GM10266 (cell line): ENCODE measurements at regions not wholly inside any gene's neighbourhood (a gene's known extent, or its start where the extent isn't known, plus 50 kb on each side); places are given as distances from the start of the nearest gene placed in this dataset.

Experiments
- DNase-seq: peaks from one replicate; pipeline ENCODE4 v3.0.0; 2012; ENCODE audit errors: extremely low spot score
- CTCF ChIP-seq: IDR thresholded peaks from 2 replicates; pipeline ENCODE4 v1.5.1; 2012; ENCODE audit warnings: mild to moderate bottlenecking, low read depth; ENCODE audit not compliant: control insufficient read depth, insufficient read depth; ENCODE audit errors: missing control alignments

- no peak for TF ChIP-seq CTCF
Measured at GRCh38 chr5:143740956-143741355, 71.0 kb upstream of the HMHB1 start.

GRCh38 chr5:143739746-143740145, 72.2 kb upstream of the HMHB1 start:
- no peak for TF ChIP-seq CTCF

More at GRCh38 chr5:143740956-143741355, 71.0 kb upstream of the HMHB1 start:
- DNase-seq: no peak

GRCh38 chr5:143738417-143739401, 73.3 kb upstream of the HMHB1 start:
- no peak for DNase-seq
- no peak for TF ChIP-seq CTCF

More at GRCh38 chr5:143739746-143740145, 72.2 kb upstream of the HMHB1 start:
- no peak for DNase-seq

- DNase-seq: no peak
- TF ChIP-seq CTCF: no peak
Measured at GRCh38 chr5:143737062-143737461, 74.9 kb upstream of the HMHB1 start.

GRCh38 chr5:143734456-143734780, 77.5 kb upstream of the HMHB1 start:
- TF ChIP-seq CTCF: no peak
- no peak for DNase-seq

GRCh38 chr5:143733665-143734455, 78.1 kb upstream of the HMHB1 start:
- no peak for TF ChIP-seq CTCF
- DNase-seq: no peak
